GM18526 (cell line): ENCODE measurements at regions not wholly inside any gene's neighbourhood (a gene's known extent, or its start where the extent isn't known, plus 50 kb on each side); places are given as distances from the start of the nearest gene placed in this dataset.

Experiments used
- POLR2A ChIP-seq: IDR thresholded peaks from 3 replicates; pipeline ENCODE4 v1.6.1; 2011; ENCODE audit not compliant: insufficient read length; ENCODE audit errors: extremely low read depth

DNA sequence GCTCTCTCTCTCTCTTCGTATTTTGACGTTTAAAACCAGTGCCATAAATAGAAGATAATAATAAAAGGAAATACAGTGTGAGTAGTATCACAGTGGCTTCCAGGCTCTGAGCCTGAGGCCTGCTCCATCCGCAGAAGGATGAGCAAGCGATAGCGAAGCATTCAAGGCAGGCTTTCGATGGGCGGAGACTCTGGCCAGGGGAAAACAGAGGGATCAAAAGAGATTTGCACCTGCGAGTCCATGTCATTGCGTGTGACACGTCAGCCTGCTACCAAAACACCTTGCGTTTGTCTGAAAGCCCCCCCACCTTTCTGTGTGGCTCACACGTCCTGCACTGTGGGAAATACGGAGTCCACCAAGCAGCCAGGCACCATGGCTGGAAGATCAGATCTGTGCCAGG lies 377.3 kb upstream of the SULF2 start:
- TF ChIP-seq POLR2A, result no peak

DNA sequence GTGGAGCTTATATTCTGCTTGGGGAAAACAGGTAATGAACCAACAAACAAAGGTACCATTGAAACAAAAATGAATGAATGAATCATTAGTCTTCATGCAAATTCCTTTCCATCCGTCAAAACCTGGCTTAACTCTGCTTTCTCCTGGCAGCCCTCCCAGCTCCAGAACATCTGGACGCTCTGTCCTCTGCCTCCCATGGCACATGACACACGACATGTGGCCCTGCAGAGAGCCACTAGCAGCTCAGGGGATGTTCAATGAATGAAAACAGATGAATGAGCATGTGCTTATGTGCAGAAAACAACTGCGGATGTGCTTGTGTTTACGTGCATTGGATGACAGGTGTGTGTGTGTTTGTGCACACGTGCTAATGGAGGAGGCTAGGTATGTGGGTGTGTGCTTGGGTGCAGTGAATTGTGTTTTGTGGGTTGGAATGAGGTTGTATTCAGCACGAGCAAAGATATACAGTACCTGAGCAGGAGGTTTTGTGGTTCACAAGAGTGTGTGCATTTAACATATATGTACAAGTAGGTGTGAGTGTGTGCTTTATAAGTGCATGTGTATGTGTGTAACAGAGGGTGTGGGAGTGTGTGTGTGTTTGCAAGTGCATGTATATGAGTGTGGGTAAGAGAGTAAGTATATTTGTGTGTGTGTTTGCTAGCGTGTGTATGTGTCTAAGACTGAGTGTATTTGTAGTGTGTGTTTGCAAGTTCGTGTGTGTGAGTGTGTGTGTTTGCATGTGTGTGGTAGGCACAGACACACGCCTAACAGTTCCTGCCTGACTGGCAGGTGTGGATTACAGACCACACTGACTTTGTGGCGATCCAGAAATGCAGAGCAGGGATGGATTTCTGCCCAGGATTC lies 374.1 kb upstream of the SULF2 start:
- TF ChIP-seq POLR2A, result no peak

DNA sequence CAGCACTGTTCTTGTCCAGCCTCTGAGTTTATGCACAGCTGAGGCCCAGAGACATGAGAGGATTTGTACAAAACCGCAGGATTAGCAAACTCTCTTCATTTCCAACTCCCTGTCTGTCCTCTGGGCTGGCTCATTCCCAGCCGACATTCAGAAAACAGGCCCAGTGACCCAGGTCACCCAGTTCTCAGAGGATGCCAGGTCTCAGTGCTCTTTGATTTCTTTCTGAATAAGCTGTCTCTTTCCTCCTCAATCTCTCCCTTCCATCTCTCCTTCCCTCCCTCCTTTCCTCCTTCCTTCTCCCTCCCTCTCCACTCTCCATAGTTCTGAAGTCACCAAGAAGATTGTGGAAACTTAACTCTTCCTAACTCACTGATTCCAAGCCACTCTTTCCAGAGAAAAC lies 372.7 kb upstream of the SULF2 start:
- TF ChIP-seq POLR2A, result no peak

DNA sequence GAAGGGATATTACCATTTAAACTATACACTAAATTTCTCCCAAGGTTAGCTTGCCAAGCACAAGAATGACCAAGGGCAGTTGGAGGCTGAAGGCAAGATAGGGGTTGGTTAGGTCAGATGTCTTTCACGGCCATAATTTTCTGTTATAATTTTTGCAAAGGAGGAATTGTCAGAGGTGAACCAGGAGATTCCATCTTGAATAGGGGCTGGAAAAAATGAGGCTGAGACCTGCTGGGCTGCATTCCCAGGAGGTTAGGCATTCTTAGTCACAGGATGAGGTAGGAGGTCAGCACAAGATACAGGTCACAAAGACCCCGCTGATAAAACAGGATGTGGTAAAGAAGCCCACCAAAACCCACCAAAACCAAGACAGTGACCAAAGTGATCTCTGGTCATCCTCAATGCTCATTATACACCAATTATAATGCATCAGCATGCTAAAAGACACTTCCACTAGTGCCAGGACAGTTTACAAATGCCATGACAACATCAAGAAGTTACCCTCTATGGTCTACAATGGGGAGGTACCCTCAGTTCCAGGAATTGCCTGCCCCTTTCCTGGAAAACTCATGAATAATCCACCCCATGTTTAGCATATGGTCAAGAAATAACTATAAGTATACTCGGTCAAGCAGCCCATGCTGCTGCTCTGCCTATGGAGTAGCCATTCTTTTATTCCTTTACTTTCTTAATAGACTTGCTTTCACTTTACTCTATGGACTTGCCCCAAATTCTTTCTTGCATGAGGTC lies 371.8 kb upstream of the SULF2 start:
- no peak for TF ChIP-seq POLR2A

DNA sequence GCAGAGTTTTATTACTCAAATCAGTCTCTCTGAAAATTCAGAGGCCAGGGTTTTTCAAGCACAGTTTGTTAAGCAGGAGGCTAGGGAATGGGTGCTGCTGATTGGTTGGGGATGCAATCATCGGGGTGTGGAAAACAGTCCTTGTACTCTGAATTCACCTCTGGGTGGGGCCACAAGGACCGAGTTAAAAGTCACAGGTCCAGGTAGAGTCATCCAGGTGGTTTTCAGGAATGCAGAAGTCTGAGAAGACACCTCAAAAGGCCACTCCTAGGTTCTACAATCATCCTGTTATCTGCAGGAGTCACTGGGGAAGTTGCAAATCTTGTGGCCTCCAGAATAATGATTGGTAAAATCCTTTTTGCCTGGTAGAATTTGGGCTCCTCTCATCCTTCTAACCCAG lies 371.2 kb upstream of the SULF2 start:
- TF ChIP-seq POLR2A, result no peak

DNA sequence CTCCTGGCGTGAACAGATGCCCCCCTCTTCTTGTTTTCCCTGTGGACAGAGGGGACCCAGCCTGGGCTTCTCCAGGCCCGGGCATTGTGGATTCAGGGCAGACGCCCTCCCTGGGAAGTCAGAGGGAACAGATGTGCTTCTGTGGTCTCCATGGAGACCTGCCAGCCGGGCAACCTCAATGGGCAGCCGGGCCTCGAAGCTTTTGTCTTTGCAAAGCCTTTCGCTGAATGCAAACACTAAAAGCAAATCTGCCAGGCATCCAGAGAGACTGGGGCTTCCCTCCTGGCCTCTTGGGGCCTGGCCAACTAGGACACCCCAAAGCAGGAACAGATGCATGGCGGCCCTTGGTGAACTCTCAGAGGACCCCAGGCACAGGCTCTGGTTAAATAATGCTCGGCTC lies 370.0 kb upstream of the SULF2 start:
- TF ChIP-seq POLR2A, result no peak

DNA sequence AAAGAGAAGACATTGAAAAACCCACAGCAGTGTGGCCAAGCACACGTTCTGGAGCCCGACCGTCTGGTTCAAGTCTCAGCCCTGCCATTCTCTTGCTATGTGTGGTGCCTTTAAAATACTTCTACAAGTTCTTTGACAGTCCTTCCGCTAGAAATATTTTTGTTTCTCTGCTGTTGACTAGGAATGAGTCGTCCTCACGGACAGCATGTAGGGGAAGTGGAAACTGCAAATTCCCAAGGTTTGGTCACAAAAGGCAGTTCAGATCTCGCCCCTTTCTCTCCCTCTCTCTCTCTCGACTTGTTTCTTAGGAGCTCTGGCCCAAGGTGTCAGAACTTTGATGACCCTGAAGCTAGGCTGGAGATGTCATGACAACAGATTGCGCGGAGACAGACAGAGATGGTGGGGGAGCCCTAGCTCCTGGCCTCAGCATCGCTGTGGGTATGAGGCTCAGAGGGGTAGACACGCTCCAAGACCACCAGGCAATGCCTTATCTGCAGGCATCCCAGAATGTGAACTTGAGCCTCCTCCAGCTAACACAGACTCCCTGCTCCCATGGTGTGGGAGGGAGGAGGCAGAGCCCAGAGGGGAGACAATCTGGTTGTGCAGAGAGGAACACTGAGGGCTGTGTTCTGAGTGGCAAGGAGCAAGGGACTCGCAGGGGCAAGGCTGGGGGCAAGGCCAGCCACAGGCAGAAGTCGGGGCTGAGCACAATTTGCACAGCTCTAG lies 368.9 kb upstream of the SULF2 start:
- TF ChIP-seq POLR2A, result no peak

DNA sequence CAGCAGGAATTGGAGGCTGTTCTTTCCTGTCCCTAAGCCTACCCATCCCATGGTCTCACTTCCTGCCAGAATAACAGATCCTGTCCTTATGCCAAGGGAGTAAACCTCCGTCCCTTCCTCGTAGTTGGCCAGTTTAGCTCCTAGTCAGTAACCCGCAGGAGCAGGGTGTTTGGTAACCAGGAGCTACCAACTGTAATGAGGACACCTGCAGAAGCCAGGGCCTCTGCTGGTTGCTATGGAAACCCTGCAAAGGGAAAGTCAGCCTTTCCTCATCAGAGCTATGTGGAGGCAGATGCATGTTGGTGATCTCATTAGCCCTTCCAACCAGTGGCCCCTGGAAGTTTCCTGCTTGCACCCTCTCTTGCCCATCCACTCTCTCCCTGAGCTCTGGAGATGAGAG lies 368.2 kb upstream of the SULF2 start:
- TF ChIP-seq POLR2A, result no peak

DNA sequence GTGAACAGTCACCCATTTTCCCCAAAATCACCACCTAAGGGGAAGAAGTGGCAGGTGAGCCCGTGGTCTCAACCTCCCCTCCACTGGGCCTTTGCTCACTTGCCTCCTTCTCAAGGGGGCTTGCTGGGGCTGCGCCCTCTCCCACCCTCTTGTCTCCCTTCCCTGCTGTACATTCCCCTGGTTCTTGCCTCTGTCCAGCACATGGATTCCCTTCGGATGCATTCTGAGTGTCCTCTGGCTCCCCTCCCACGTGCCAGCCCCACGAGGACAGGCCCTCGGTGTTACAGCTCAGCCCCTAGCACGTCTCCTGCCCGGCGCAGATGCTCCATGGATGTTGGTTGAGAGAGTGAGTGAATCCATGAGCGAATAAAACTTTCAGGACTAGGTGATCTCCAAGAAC lies 367.8 kb upstream of the SULF2 start:
- no peak for TF ChIP-seq POLR2A

DNA sequence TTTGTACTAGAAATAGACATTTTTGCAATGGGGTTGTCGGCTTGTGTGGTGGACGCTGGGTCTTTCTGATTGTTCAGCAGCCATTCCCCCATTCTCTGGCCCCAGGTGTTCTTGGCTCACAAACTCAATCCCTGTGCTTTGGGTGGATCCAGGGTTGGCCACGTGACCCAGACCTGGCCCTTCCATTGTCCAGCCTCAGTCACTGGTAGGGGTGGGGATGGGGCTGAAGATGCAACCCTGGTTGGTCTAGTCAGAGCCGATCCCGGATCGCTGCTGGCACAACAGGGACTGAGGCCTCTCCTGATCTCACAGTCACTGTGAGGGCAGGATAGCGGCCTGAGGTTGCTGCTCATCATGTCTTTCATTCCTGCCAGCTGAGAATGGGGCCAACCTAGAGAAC lies 365.3 kb upstream of the SULF2 start:
- TF ChIP-seq POLR2A, result no peak

DNA sequence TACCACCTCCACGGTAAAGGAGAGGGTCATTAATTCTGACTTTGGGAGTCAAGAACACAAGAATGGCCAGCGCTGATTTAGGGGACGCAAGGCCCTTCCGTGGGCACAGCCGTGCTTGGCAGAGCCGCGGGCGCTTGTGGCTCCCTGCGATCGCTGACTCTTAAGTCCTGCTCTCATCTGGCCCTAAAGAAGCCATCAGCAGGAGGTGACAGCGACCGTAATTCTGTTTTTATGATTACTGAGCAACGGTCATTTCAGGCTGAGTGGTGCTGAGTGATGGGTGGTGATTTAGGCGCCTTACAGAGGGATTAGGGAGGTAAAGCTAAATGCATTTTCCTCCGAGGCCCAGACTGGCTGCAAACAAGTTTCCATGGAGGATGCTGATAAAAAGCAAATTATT lies 364.6 kb upstream of the SULF2 start:
- TF ChIP-seq POLR2A, result no peak

DNA sequence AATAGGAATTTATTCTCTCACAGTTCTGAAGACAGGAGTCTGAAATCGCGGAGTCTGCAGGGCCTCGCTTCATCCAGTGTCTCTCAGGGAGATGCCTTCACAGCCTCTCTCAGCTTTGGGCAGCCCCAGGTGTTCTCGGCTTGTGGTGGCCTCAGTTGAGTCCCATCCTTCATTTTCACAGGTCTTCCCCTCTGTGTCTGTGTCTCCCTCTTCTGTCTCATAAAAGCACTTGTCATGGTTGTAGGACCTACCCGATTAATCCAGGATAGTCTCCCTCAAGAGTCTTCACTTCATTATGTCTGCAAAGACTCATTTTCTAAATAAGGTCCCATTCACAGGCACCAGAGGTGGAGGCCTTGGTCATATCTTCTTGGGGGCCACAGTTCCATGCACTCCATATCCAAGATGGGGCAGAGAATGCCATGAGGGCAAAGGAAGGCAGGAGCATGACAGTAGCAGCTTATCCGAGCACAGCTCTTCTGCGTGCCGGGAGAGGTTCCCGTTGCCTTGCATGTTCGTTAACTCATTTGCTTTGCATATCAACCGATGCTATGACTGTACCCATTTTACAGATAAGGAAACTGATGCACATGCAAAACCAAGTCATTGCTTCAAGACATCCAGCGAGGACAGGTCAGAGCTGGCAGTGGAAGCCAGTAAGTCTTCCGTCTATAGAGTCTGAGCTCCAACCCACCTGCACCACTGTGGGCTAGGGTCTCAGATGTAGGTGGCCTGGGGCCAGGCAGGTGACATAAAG lies 363.8 kb upstream of the SULF2 start:
- TF ChIP-seq POLR2A, result no peak

DNA sequence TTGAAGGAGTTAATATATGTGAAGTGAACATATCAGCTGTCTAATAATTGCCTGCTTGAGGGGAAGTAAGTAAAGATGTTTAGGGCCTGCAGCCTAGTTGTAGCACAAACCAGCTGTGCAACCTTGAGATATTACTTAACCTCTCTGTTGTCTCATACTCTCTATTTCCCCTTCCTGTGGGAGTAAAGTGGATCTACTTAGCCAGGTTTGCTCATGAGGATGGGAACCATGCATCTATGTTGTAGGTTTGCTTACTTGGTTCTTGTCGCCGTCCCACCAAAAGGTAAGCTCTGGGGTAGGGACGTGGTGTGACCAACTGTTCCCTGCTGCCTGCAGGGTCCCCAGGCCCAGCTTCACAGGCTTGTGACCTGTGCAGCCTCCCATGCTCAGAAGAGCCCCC lies 362.7 kb upstream of the SULF2 start:
- no peak for TF ChIP-seq POLR2A

DNA sequence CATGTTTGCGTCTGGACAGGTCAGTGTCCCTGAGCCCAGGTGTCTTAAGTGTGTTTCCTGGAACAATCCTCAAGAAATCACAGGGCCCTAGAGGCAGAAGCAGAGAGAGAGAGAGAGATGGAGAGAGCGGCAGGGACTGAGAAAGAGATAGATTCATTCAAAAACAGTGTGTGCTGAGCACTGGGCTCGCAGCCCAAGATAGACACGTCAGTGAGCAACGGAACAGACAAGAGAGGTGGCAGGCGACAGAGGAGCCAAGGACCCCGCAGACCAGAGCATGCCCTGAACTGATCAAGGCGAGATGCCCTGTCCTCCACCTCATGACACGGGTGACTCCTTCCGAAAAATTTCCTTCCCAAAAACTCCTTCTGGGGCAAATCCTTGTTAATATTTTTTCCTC lies 362.0 kb upstream of the SULF2 start:
- no peak for TF ChIP-seq POLR2A

DNA sequence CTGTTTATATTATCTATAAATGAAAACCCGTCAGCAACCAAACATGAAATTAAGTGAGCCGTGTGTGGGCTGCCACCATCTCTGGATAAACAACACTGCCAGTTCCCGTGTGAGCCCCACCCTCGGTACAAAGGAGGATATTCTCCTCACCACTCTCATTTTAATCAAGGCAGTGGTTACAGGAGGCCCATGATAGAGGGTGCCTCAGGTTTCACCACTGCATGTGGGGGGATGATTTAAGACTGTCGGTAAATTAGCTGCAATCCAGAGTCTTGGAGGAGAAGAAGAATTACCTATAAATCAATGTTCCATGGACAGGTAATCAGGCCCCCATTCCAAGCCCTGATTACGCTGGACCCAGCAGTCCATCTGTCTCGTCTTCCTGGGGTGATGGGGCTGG lies 361.6 kb upstream of the SULF2 start:
- TF ChIP-seq POLR2A, result no peak
